GM12878 (cell line): ENCODE measurements at regions not wholly inside any gene's neighbourhood (a gene's known extent, or its start where the extent isn't known, plus 50 kb on each side); places are given as distances from the start of the nearest gene placed in this dataset.

ENCODE experiments used
- BCL11A ChIP-seq: IDR thresholded peaks from 2 replicates; pipeline ENCODE4 v1.6.1; 2011; ENCODE audit warnings: low read depth, low read length
- ETV6 ChIP-seq, 2 experiments: fragments of 450-650 bp in 1 of 2; IDR thresholded peaks in 1 of 2; conservative IDR thresholded peaks in 1 of 2; 2 replicates each; pipeline ENCODE4 v1.6.1; 2014; ENCODE audit warnings: antibody characterized with exemption in 1 of 2, borderline replicate concordance in 1 of 2, low read depth in 1 of 2, mild to moderate bottlenecking in 1 of 2, moderate library complexity in 1 of 2
- FOXM1 ChIP-seq: IDR thresholded peaks from 2 replicates; pipeline ENCODE4 v1.6.1; 2012; ENCODE audit warnings: low read depth, mild to moderate bottlenecking, inconsistent platforms, low read length, moderate library complexity
- IKZF1 ChIP-seq: fragments of 450-650 bp; conservative IDR thresholded peaks from 2 replicates; pipeline ENCODE4 v1.6.1; 2017; ENCODE audit warnings: antibody characterized with exemption, mild to moderate bottlenecking
- IRF4 ChIP-seq: IDR thresholded peaks from 2 replicates; pipeline ENCODE4 v1.6.1; 2011; ENCODE audit warnings: low read depth, low read length
- MYC ChIP-seq: IDR thresholded peaks from 2 replicates; pipeline ENCODE4 v1.6.1; 2011; ENCODE audit warnings: mild to moderate bottlenecking, low read length, moderate library complexity, inconsistent platforms; ENCODE audit not compliant: insufficient read depth, insufficient replicate concordance, insufficient read length, severe bottlenecking
- NBN ChIP-seq: fragments of 450-650 bp; IDR thresholded peaks from 2 replicates; pipeline ENCODE4 v1.6.1; 2016
- POU2F2 ChIP-seq: IDR thresholded peaks from 3 replicates; pipeline ENCODE4 v1.6.1; 2011; ENCODE audit warnings: low read depth, mild to moderate bottlenecking, low read length, borderline replicate concordance
- RELA ChIP-seq: fragments of 450-650 bp; IDR thresholded peaks from 2 replicates; pipeline ENCODE4 v1.8.0; 2014; ENCODE audit warnings: borderline replicate concordance; ENCODE audit not compliant: partially characterized antibody
- RELB ChIP-seq: fragments of 450-650 bp; IDR thresholded peaks from 2 replicates; pipeline ENCODE4 v1.6.1; 2017; ENCODE audit warnings: low read depth, mild to moderate bottlenecking, moderate library complexity
- SRF ChIP-seq, 2 experiments: IDR thresholded peaks; 2 replicates each; pipeline ENCODE4 v1.6.1; 2011; ENCODE audit warnings: low read depth in 2 of 2, low read length in 2 of 2, mild to moderate bottlenecking in 1 of 2, moderate library complexity in 1 of 2
- TARDBP ChIP-seq: IDR thresholded peaks from 2 replicates; pipeline ENCODE4 v1.6.1; 2016; ENCODE audit warnings: borderline replicate concordance
- ZBTB33 ChIP-seq: fragments of 450-650 bp; IDR thresholded peaks from 2 replicates; pipeline ENCODE4 v1.6.1; 2017; ENCODE audit warnings: mild to moderate bottlenecking
- ZNF217 ChIP-seq: fragments of 450-650 bp; IDR thresholded peaks from 2 replicates; pipeline ENCODE4 v1.6.1; 2017; ENCODE audit warnings: antibody characterized with exemption, mild to moderate bottlenecking
- ZNF592 ChIP-seq: fragments of 450-650 bp; IDR thresholded peaks from 2 replicates; pipeline ENCODE4 v1.6.1; 2017; ENCODE audit warnings: mild to moderate bottlenecking, moderate library complexity
- ZNF687 ChIP-seq: fragments of 450-650 bp; IDR thresholded peaks from 2 replicates; pipeline ENCODE4 v1.6.1; 2017; ENCODE audit warnings: mild to moderate bottlenecking, moderate library complexity

GRCh38 chr18:42229211-42230210 lies 274.5 kb downstream of the PIK3C3 start (continued):
- TF ChIP-seq ZNF592 (peak; percentile 99), BCL11A (peak; percentile 72), FOXM1 (no peak), ZNF217 (peak; percentile 27; the same call in 1 of the 2 replicates), NBN (no peak), ZBTB33 (no peak), ETV6 (conservative IDR thresholded peaks at IDR 0.05 in 1 of 2, IDR thresholded peaks at IDR 0.05 in 1 of 2; ENCODE audit: borderline replicate concordance in 1 of 2, low read depth in 1 of 2) (no peak), RELB (peak; percentile 93), ZNF687 (peak; percentile 98), RELA (no peak), MYC (no peak), TARDBP (no peak), IRF4 (0 out of 2 replicates have a peak, but pooled peaks have one; percentile 39), SRF (IDR thresholded peaks at IDR 0.05; ENCODE audit: low read depth in 2 of 2, low read length in 2 of 2) (no peak), IKZF1 (peak; percentile 67; the same call in 1 of the 2 replicates), POU2F2 (no peak)
